IMR-90 (cell line): ENCODE measurements at regions not wholly inside any gene's neighbourhood (a gene's known extent, or its start where the extent isn't known, plus 50 kb on each side); places are given as distances from the start of the nearest gene placed in this dataset.

ENCODE experiments used
- BHLHE40 ChIP-seq: fragments of 150-350 bp; IDR thresholded peaks from 2 replicates; pipeline ENCODE4 v1.6.1; 2016; ENCODE audit warnings: mild to moderate bottlenecking, low read depth, low read length
- CEBPB ChIP-seq: IDR thresholded peaks from 2 replicates; pipeline ENCODE4 v1.6.1; 2012; ENCODE audit warnings: low read depth, low read length, improper control_type of control experiment
- CTCF ChIP-seq: conservative IDR thresholded peaks from 2 replicates; pipeline ENCODE4 v1.5.1; 2012; ENCODE audit warnings: mild to moderate bottlenecking, low read depth, low read length, improper control_type of control experiment
- MAFK ChIP-seq: IDR thresholded peaks from 2 replicates; pipeline ENCODE4 v1.6.1; 2012; ENCODE audit warnings: low read depth, low read length, improper control_type of control experiment
- MAZ ChIP-seq: IDR thresholded peaks from 2 replicates; pipeline ENCODE4 v1.6.1; 2012; ENCODE audit warnings: low read depth, mild to moderate bottlenecking, low read length, improper control_type of control experiment, moderate library complexity, borderline replicate concordance
- MXI1 ChIP-seq: IDR thresholded peaks from 2 replicates; pipeline ENCODE4 v1.6.1; 2012; ENCODE audit warnings: low read depth, mild to moderate bottlenecking, low read length, moderate library complexity, borderline replicate concordance
- NFE2L2 ChIP-seq: fragments of 150-350 bp; IDR thresholded peaks from 2 replicates; pipeline ENCODE4 v1.6.1; 2016; ENCODE audit warnings: low read depth, mild to moderate bottlenecking, low read length
- POLR2A ChIP-seq: IDR thresholded peaks from 2 replicates; pipeline ENCODE4 v1.6.1; 2012; ENCODE audit warnings: mild to moderate bottlenecking, low read depth, low read length
- RAD21 ChIP-seq: IDR thresholded peaks from 2 replicates; pipeline ENCODE4 v1.6.1; 2012; ENCODE audit warnings: low read length, improper control_type of control experiment
- RCOR1 ChIP-seq: IDR thresholded peaks from 2 replicates; pipeline ENCODE4 v1.6.1; 2012; ENCODE audit warnings: mild to moderate bottlenecking, low read length, improper control_type of control experiment; ENCODE audit not compliant: insufficient replicate concordance
- RFX5 ChIP-seq: IDR thresholded peaks from 2 replicates; pipeline ENCODE4 v1.8.0; 2012; ENCODE audit warnings: low read depth, mild to moderate bottlenecking, low read length, moderate library complexity
- USF2 ChIP-seq: fragments of 150-350 bp; IDR thresholded peaks from 2 replicates; pipeline ENCODE4 v1.6.1; 2017; ENCODE audit warnings: mild to moderate bottlenecking, antibody characterized with exemption, low read length, low read depth
- TF ChIP-seq, protein P1 (sequence below): fragments of 150-350 bp; IDR thresholded peaks from 2 replicates; pipeline ENCODE4 v1.6.1; 2016; ENCODE audit warnings: low read depth, mild to moderate bottlenecking, low read length, moderate library complexity, borderline replicate concordance

DNA sequence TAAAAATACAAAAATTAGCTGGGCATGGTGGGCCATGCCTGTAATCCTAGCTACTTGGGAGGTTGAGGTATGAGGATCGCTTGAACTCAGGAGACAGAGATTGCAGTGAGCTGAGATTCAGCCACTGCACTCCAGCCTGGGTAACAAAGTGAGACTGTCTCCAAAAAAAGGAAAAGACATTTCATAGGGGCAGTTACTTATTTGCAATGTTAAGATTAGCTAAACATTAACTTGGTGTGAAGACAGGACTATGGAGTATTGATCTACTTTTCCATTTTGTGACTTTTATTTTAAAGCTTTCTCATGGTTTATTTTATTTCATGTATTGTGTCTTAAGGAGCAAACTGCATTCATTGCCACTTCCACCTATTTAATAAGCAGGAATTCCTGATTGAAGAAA, 153.0 kb downstream of the UTRN start:
- TF ChIP-seq RFX5 (no peak), MAFK (no peak), CTCF (no peak), BHLHE40 (no peak), USF2 (no peak), POLR2A (no peak), NFE2L2 (no peak), MXI1 (no peak), RCOR1 (no peak), MAZ (no peak), CEBPB (no peak), RAD21 (no peak)
- TF ChIP-seq, protein P1, sequence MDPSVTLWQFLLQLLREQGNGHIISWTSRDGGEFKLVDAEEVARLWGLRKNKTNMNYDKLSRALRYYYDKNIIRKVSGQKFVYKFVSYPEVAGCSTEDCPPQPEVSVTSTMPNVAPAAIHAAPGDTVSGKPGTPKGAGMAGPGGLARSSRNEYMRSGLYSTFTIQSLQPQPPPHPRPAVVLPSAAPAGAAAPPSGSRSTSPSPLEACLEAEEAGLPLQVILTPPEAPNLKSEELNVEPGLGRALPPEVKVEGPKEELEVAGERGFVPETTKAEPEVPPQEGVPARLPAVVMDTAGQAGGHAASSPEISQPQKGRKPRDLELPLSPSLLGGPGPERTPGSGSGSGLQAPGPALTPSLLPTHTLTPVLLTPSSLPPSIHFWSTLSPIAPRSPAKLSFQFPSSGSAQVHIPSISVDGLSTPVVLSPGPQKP, result no peak
